H1 (cell line): ENCODE measurements at regions not wholly inside any gene's neighbourhood (a gene's known extent, or its start where the extent isn't known, plus 50 kb on each side); places are given as distances from the start of the nearest gene placed in this dataset.

Experiments used
- CTCF ChIA-PET: fragments of 300-600 bp; sonication (Branson Sonifier 250); formaldehyde crosslinking; loops from one replicate; lab custom pipeline; 2021; ENCODE audit not compliant: partially characterized antibody; lab: Charles Lee
- POLR2A ChIA-PET: fragments of 300-600 bp; sonication (Branson Sonifier 250); formaldehyde crosslinking; loops from one replicate; lab custom pipeline; 2021; ENCODE audit warnings: inconsistent platforms; ENCODE audit not compliant: partially characterized antibody; lab: Charles Lee
- DNase-seq, 2 experiments: peaks; one replicate each; pipeline versions ENCODE4 v3.0.0 to v3.0.0-alpha.2; 2010 to 2022; ENCODE audit warnings: low spot score in 2 of 2, low read depth in 1 of 2, mixed read lengths in 1 of 2
- FAIRE-seq: peaks from 2 replicates; lab custom pipeline; 2011; peaks lifted over from hg19 to GRCh38; lab: Jason Lieb, UNC
- H2AFZ ChIP-seq: 2 replicates; pipeline ENCODE4 v1.8.1; 2012; ENCODE audit warnings: low read length, inconsistent platforms
- H2AK5ac ChIP-seq: 2 replicates; pipeline ENCODE4 v1.6.1; 2013; ENCODE audit warnings: low read depth, low read length
- H2BK120ac ChIP-seq: replicated peaks from 2 replicates; pipeline ENCODE3; 2013; ENCODE audit warnings: low read depth, low read length, inconsistent platforms
- H2BK12ac ChIP-seq: 2 replicates; pipeline ENCODE4 v1.6.1; 2013; ENCODE audit warnings: low read depth, low read length
- H2BK15ac ChIP-seq: 2 replicates; pipeline ENCODE4 v1.6.1; 2013; ENCODE audit warnings: low read length
- H2BK20ac ChIP-seq: 2 replicates; pipeline ENCODE4 v1.6.1; 2013; ENCODE audit warnings: low read length
- H2BK5ac ChIP-seq: 2 replicates; pipeline ENCODE4 v1.6.1; 2013; ENCODE audit warnings: low read depth, low read length
- H3K14ac ChIP-seq: 2 replicates; pipeline ENCODE4 v1.6.1; 2013; ENCODE audit warnings: inconsistent platforms; ENCODE audit not compliant: insufficient read length
- H3K18ac ChIP-seq: 2 replicates; pipeline ENCODE4 v1.6.1; 2013; ENCODE audit warnings: low read length; ENCODE audit errors: extremely low read depth
- H3K23ac ChIP-seq: 2 replicates; pipeline ENCODE4 v1.6.1; 2013; ENCODE audit warnings: inconsistent platforms; ENCODE audit not compliant: insufficient read length
- H3K23me2 ChIP-seq: 2 replicates; pipeline ENCODE4 v1.6.1; 2013; ENCODE audit warnings: low read depth, low read length
- H3K27ac ChIP-seq: 2 replicates; pipeline ENCODE4 v1.6.1; 2011; ENCODE audit warnings: low read depth, low read length, inconsistent platforms
- H3K27me3 ChIP-seq, 4 experiments: replicated peaks in 1 of 4; 1 replicate in 1 of 4; 2 replicates in 3 of 4; pipeline versions ENCODE4 v1.6.1 to v1.8.1; 2011 to 2013; ENCODE audit warnings: low read length in 3 of 4, mild to moderate bottlenecking in 3 of 4, inconsistent platforms in 2 of 4, mixed read lengths in 2 of 4, moderate library complexity in 1 of 4; ENCODE audit not compliant: control insufficient read depth in 3 of 4, insufficient read depth in 3 of 4; ENCODE audit errors: extremely low read depth in 1 of 4
- H3K36me3 ChIP-seq, 4 experiments: 2 replicates each; pipeline versions ENCODE4 v1.6.1 to v1.8.1; 2011 to 2013; ENCODE audit warnings: mild to moderate bottlenecking in 4 of 4, low read length in 3 of 4, moderate library complexity in 2 of 4, control low read depth in 1 of 4, inconsistent platforms in 1 of 4; ENCODE audit not compliant: insufficient read depth in 4 of 4, control insufficient read depth in 2 of 4
- H3K4ac ChIP-seq: replicated peaks from 2 replicates; pipeline ENCODE3; 2013; ENCODE audit warnings: low read length, low read depth, mixed read lengths, inconsistent platforms; ENCODE audit not compliant: insufficient read length
- H3K4me1 ChIP-seq, 4 experiments: replicated peaks in 1 of 4; 1 replicate in 1 of 4; 2 replicates in 3 of 4; pipeline versions ENCODE4 v1.6.1 to v1.8.1; 2011 to 2013; ENCODE audit warnings: low read length in 3 of 4, inconsistent platforms in 2 of 4, mixed read lengths in 1 of 4; ENCODE audit not compliant: insufficient read depth in 4 of 4, control insufficient read depth in 3 of 4
- H3K4me2 ChIP-seq, 2 experiments: 2 replicates each; pipeline versions ENCODE4 v1.6.1 to v1.8.1; 2011 to 2013; ENCODE audit warnings: low read depth in 2 of 2, low read length in 2 of 2, control low read depth in 1 of 2, inconsistent platforms in 1 of 2, mild to moderate bottlenecking in 1 of 2; ENCODE audit not compliant: insufficient read depth in 1 of 2
- H3K4me3 ChIP-seq, 4 experiments: fragments of 200-600, 300-600 bp in 1 of 4; sonication (generic), shearing (Covaris generic), sonication (Bioruptor Twin) in 1 of 4; 2 replicates each; pipeline versions ENCODE4 v1.5.1 to v1.8.1; 2011 to 2016; ENCODE audit warnings: low read length in 4 of 4, low read depth in 3 of 4, control low read depth in 2 of 4, inconsistent platforms in 2 of 4, mild to moderate bottlenecking in 2 of 4, mixed read lengths in 1 of 4, moderate library complexity in 1 of 4; ENCODE audit not compliant: insufficient read depth in 2 of 4; ENCODE audit errors: extremely low read depth in 1 of 4
- H3K56ac ChIP-seq: replicated peaks from 2 replicates; pipeline ENCODE3; 2013; ENCODE audit warnings: low read depth, mild to moderate bottlenecking, mixed read lengths, low read length, inconsistent platforms; ENCODE audit not compliant: insufficient read length
- H3K79me1 ChIP-seq: 2 replicates; pipeline ENCODE4 v1.6.1; 2013; ENCODE audit warnings: low read depth, low read length, control low read depth
- H3K79me2 ChIP-seq, 2 experiments: 2 replicates each; pipeline versions ENCODE4 v1.6.1 to v1.8.1; 2012 to 2013; ENCODE audit warnings: low read length in 2 of 2, mild to moderate bottlenecking in 2 of 2, inconsistent platforms in 1 of 2; ENCODE audit not compliant: insufficient read depth in 2 of 2, control insufficient read depth in 1 of 2
- H3K9ac ChIP-seq, 4 experiments: replicated peaks in 1 of 4; 1 replicate in 1 of 4; 2 replicates in 3 of 4; pipeline versions ENCODE4 v1.6.1 to v1.8.1; 2011 to 2013; ENCODE audit warnings: low read depth in 3 of 4, low read length in 3 of 4, control low read depth in 2 of 4, mild to moderate bottlenecking in 2 of 4, moderate library complexity in 2 of 4, inconsistent platforms in 1 of 4; ENCODE audit errors: extremely low read depth in 1 of 4
- H3K9me3 ChIP-seq, 2 experiments: 2 replicates each; pipeline versions ENCODE4 v1.6.1 to v1.8.1; 2012 to 2013; ENCODE audit warnings: mild to moderate bottlenecking in 2 of 2, moderate library complexity in 2 of 2, control low read depth in 1 of 2, inconsistent platforms in 1 of 2, low read depth in 1 of 2, low read length in 1 of 2, mixed read lengths in 1 of 2; ENCODE audit not compliant: insufficient read depth in 2 of 2
- H4K20me1 ChIP-seq, 2 experiments: replicated peaks in 1 of 2; 2 replicates each; pipeline versions ENCODE3 to v1.8.1; 2011 to 2013; ENCODE audit warnings: inconsistent platforms in 2 of 2, low read length in 2 of 2, mild to moderate bottlenecking in 1 of 2; ENCODE audit not compliant: insufficient read depth in 2 of 2, control insufficient read depth in 1 of 2
- H4K5ac ChIP-seq: 2 replicates; pipeline ENCODE4 v1.6.1; 2013; ENCODE audit warnings: low read length, low read depth, mixed read lengths, inconsistent platforms; ENCODE audit not compliant: insufficient read length
- H4K8ac ChIP-seq: 2 replicates; pipeline ENCODE4 v1.8.0; 2013; ENCODE audit warnings: mild to moderate bottlenecking, moderate library complexity, low read length, inconsistent platforms; ENCODE audit not compliant: insufficient read depth; ENCODE audit errors: extremely low read depth
- H4K91ac ChIP-seq: replicated peaks from 2 replicates; pipeline ENCODE3; 2013; ENCODE audit warnings: low read length, mixed read lengths, inconsistent platforms; ENCODE audit not compliant: insufficient read length
- CEBPB ChIP-seq: IDR thresholded peaks from 2 replicates; pipeline ENCODE4 v1.6.1; 2012; ENCODE audit warnings: low read depth, low read length
- EP300 ChIP-seq, 2 experiments: IDR thresholded peaks; 1 replicate in 1 of 2; 2 replicates in 1 of 2; pipeline ENCODE4 v1.6.1; 2011 to 2012; ENCODE audit warnings: low read depth in 2 of 2, low read length in 2 of 2, mild to moderate bottlenecking in 2 of 2, borderline replicate concordance in 1 of 2, inconsistent platforms in 1 of 2, moderate library complexity in 1 of 2
- YY1 ChIP-seq: IDR thresholded peaks from 2 replicates; pipeline ENCODE4 v1.6.1; 2011; ENCODE audit warnings: low read depth, mild to moderate bottlenecking, low read length
- WGBS, 2 experiments: shearing (Covaris generic) in 1 of 2; methylation state at CpG; one replicate each; pipeline versions ENCODE4 v1.1.6 to v1.1.7; 2013 to 2015; ENCODE audit warnings: low lambda C conversion rate in 2 of 2, mixed read lengths in 2 of 2, inconsistent platforms in 1 of 2, low coverage in 1 of 2, missing lambda C conversion rate in 1 of 2; ENCODE audit not compliant: insufficient replicate concordance in 2 of 2, insufficient coverage in 1 of 2, insufficient read length in 1 of 2; ENCODE audit errors: extremely low coverage in 1 of 2, missing lambda C conversion rate in 1 of 2; 5-methylcytosine and 5-hydroxymethylcytosine counted together

DNA sequence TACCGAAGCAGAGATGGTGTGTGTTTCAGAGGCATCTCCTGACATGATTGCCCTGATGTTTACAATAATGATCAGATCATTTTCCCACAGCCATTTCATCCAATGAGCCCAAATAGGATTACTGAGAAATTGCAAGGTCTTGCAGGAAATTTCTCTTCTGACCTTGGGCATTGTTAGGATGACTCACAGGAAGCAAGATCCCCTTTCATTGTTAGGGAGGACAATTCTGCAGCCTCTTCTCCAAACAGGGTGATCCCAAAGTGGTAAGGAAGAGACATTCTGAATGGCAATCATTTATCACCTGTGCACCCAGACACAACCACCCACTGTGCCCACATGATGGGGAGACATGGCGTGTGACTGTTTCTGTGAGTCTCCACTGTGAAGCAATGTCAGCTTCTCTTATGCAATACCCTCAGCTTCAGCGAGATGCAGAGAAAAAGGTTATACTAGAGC lies 306.7 kb upstream of the XYLT1 start:
- H4K91ac ChIP-seq, result no peak overlapping the region

More for the DNA sequence above, 306.7 kb upstream of the XYLT1 start:
- no peak overlapping the region for H3K4me2 ChIP-seq
- 90% methylated on average over 3 of the region's 3 CpGs; no CpG with 5 or more reads in 1 of the 2 experiments for WGBS, 2 experiments
- no peak overlapping the region for H3K14ac ChIP-seq
- no peaks in the 10 kb centered on the region for H3K79me2 ChIP-seq
- FAIRE-seq (no peak), DNase-seq (no peak)
- peaks cover 0 to 7% (median 3%) of the 10 kb centered on the region in 4 experiments; a peak in 4 of 7 replicates for H3K4me1 ChIP-seq
- H3K79me1 ChIP-seq, result no peaks in the 10 kb centered on the region
- H3K4me3 ChIP-seq, result no peak overlapping the region
- H4K5ac ChIP-seq, result no peak overlapping the region
- no peak overlapping the region for H3K18ac ChIP-seq
- POLR2A ChIA-PET, result interaction anchor here (0.6 to 1.1 kb wide), 2 partner anchors 8 to 32 kb away, joined by 3 read pairs; no protein-coding TSS in a partner anchor
- H2AK5ac ChIP-seq, result no peak overlapping the region
- no peak overlapping the region for H2BK12ac ChIP-seq
- no peak for TF ChIP-seq EP300 (IDR thresholded peaks at IDR 0.05; ENCODE audit: borderline replicate concordance in 1 of 2, low read depth in 2 of 2, low read length in 2 of 2)
- no peak for TF ChIP-seq YY1
- peak; percentile 62; the same call in 1 of the 2 replicates for TF ChIP-seq CEBPB
- no peak overlapping the region for H2BK15ac ChIP-seq
- no peaks in the 10 kb centered on the region for H3K9me3 ChIP-seq
- no peaks in the 10 kb centered on the region for H3K27me3 ChIP-seq
- H4K8ac ChIP-seq, result no peak overlapping the region
- no peak overlapping the region for H3K4ac ChIP-seq
- H3K27ac ChIP-seq, result no peak overlapping the region
- H3K36me3 ChIP-seq, result no peaks in the 10 kb centered on the region
- H2BK120ac ChIP-seq, result no peak overlapping the region
- H4K20me1 ChIP-seq, result no peaks in the 10 kb centered on the region
- peak overlapping the region; percentile 70; the same call in 1 of the 2 replicates for H2AFZ ChIP-seq
- no peak overlapping the region for H3K56ac ChIP-seq
- no peak overlapping the region for H2BK5ac ChIP-seq
- CTCF ChIA-PET, result no interaction called here
- no peaks in the 10 kb centered on the region for H3K23me2 ChIP-seq
- H3K23ac ChIP-seq, result no peak overlapping the region
- H2BK20ac ChIP-seq, result no peak overlapping the region
- H3K9ac ChIP-seq, result no peak overlapping the region
